ENCODE measurements at regions not wholly inside any gene's neighbourhood (a gene's known extent, or its start where the extent isn't known, plus 50 kb on each side); places are given as distances from the start of the nearest gene placed in this dataset.

DNA sequence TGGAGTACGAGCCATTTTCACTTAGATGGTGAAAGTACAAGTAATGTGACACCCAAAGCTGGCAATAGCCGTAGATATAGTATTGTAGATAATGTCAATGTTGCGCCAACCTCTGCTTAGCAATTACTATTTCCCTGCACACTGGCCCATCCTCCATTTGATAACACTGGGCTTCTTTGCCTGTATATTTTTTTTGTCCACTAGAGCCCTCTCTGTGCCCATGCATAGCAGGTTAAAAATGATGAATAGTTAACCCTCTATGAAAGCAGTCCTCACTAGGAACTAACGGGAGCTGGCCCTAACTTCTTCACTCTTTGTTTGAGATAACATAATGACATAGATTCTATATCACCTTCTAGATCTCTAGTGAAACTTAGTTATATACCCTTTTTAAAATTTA is 416.8 kb downstream of the TUSC1 start:
- no peak for DNase-seq
- H3K4me1 Mint-ChIP-seq = no peaks in the 10 kb centered on the region
- peaks cover 2 to 32% (median 12%) of the 10 kb centered on the region in 11 donors for H3K9me3 Mint-ChIP-seq
- CTCF ChIA-PET = no interaction called here
- intact Hi-C loops (cut with micrococcal nuclease) = no loop called here
- H3K9me3 ChIP-seq (ENCODE audit: control insufficient read depth in 2 of 3, low read length in 3 of 3) = no peaks in the 10 kb centered on the region
- ATAC-seq = no peak
- no peaks in the 10 kb centered on the region for H3K4me1 ChIP-seq (ENCODE audit: control insufficient read depth in 2 of 2, insufficient read depth in 2 of 2, low read length in 2 of 2)
- H3K4me3 Mint-ChIP-seq = no peak overlapping the region
- no peak overlapping the region for H3K27ac Mint-ChIP-seq
- no peaks in the 10 kb centered on the region for H3K27me3 Mint-ChIP-seq
- peaks cover 0 to 14% (median 0%) of the 10 kb centered on the region in 5 donors for H3K36me3 Mint-ChIP-seq
- no peaks in the 10 kb centered on the region for H3K27me3 ChIP-seq (ENCODE audit: control insufficient read depth in 2 of 2, insufficient read depth in 2 of 2, low read length in 2 of 2)
- H3K36me3 ChIP-seq (ENCODE audit: control insufficient read depth in 2 of 3, insufficient read depth in 3 of 3, low read length in 3 of 3) = no peaks in the 10 kb centered on the region
- no peak overlapping the region for H3K27ac ChIP-seq (ENCODE audit: low read depth, low read length)
- no peak overlapping the region for H3K4me3 ChIP-seq (ENCODE audit: low read length)
- POLR2A ChIA-PET = no interaction called here

DNA sequence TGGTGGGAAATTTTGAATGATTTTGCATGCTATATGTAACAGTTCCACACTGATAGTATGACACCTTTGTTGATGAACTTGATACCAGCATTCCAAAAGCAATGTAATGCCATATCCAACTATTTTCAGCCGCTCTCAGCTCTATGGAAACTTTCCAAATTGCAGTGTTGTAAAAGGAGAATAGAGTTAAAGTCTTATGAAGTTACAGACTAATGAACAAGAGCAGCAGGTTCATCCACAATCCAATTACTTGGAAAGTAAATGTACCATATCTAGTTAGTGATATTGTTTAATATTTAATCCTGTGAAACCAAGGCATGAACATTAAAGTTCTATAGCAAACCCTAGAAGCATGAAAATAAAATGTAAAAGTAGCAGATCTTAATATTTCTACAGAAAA is 418.2 kb downstream of the TUSC1 start:
- no peak for DNase-seq
- H3K4me3 ChIP-seq (ENCODE audit: low read length) = no peak overlapping the region
- no peak overlapping the region for H3K27ac ChIP-seq (ENCODE audit: low read depth, low read length)
- H3K27me3 Mint-ChIP-seq = no peaks in the 10 kb centered on the region
- ChIA-PET POLR2A (no interaction called here), CTCF (no interaction called here)
- no peak for ATAC-seq
- H3K36me3 ChIP-seq (ENCODE audit: control insufficient read depth in 2 of 3, insufficient read depth in 3 of 3, low read length in 3 of 3) = no peaks in the 10 kb centered on the region
- H3K9me3 Mint-ChIP-seq = peaks cover 2 to 32% (median 16%) of the 10 kb centered on the region in 11 donors
- H3K9me3 ChIP-seq (ENCODE audit: control insufficient read depth in 2 of 3, low read length in 3 of 3) = no peaks in the 10 kb centered on the region
- no peaks in the 10 kb centered on the region for H3K4me1 ChIP-seq (ENCODE audit: control insufficient read depth in 2 of 2, insufficient read depth in 2 of 2, low read length in 2 of 2)
- H3K27ac Mint-ChIP-seq = no peak overlapping the region
- H3K36me3 Mint-ChIP-seq = peaks cover 0 to 14% (median 0%) of the 10 kb centered on the region in 5 donors
- H3K4me3 Mint-ChIP-seq = no peak overlapping the region
- intact Hi-C loops (cut with micrococcal nuclease) = no loop called here
- H3K4me1 Mint-ChIP-seq = no peaks in the 10 kb centered on the region
- no peaks in the 10 kb centered on the region for H3K27me3 ChIP-seq (ENCODE audit: control insufficient read depth in 2 of 2, insufficient read depth in 2 of 2, low read length in 2 of 2)

DNA sequence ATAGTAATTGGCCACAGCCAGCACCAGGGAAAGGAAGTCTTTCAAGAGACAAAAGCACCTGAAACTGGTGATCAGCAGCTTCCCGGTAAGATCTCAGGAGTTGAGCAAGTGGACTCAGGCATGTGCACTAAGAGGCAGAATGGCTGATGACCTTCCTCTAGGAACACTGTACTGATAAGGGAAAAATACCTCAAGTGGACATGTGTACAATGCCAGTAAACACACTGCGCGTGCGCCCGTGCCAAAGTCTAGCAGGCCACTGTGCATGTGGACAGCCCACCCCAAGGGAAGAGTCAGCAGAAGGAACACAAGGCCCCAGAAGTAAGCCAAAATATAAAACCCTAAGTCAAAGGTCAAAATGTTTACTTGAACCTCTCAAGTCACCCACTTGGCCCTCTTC is 423.0 kb downstream of the TUSC1 start:
- CTCF ChIA-PET = no interaction called here
- Mint-ChIP-seq H3K4me3 (no peak overlapping the region), H3K27me3 (no peaks in the 10 kb centered on the region), H3K27ac (no peak overlapping the region), H3K4me1 (no peaks in the 10 kb centered on the region), H3K9me3 (peaks cover 0 to 39% (median 8%) of the 10 kb centered on the region in 11 donors), H3K36me3 (no peaks in the 10 kb centered on the region)
- Histone ChIP-seq H3K27ac (ENCODE audit: low read depth, low read length) (no peak overlapping the region), H3K4me3 (ENCODE audit: low read length) (no peak overlapping the region), H3K9me3 (ENCODE audit: control insufficient read depth in 2 of 3, low read length in 3 of 3) (no peaks in the 10 kb centered on the region), H3K27me3 (ENCODE audit: control insufficient read depth in 2 of 2, insufficient read depth in 2 of 2, low read length in 2 of 2) (no peaks in the 10 kb centered on the region), H3K36me3 (ENCODE audit: control insufficient read depth in 2 of 3, insufficient read depth in 3 of 3, low read length in 3 of 3) (no peaks in the 10 kb centered on the region), H3K4me1 (ENCODE audit: control insufficient read depth in 2 of 2, insufficient read depth in 2 of 2, low read length in 2 of 2) (no peaks in the 10 kb centered on the region)
- POLR2A ChIA-PET = no interaction called here
- intact Hi-C loops (cut with micrococcal nuclease) = no loop called here
- DNase-seq = no peak
- ATAC-seq = no peak

DNA sequence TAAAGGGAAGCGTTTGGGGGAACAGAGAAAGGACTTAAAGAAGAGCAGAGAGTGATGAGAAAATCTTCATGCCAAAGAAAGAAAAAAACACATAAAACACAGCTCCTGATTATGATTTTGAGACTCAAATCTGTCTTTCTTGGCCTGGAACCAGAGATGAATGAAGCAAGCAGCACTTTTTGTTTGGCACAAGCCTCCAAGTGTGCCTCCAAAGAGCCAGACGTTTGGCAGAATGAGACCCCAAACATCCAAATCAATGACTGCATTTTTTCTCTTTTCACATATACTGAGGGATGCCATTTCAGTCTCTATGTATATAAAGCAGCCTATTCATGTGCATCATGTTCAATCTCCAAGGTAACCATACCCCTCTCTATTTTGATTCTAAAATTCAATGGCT is 424.2 kb downstream of the TUSC1 start:
- peaks cover 0 to 45% (median 12%) of the 10 kb centered on the region in 11 donors for H3K9me3 Mint-ChIP-seq
- H3K4me3 ChIP-seq (ENCODE audit: low read length) = no peak overlapping the region
- H3K27ac ChIP-seq (ENCODE audit: low read depth, low read length) = no peak overlapping the region
- ChIA-PET CTCF (no interaction called here), POLR2A (no interaction called here)
- no peak overlapping the region for H3K27ac Mint-ChIP-seq
- H3K4me1 ChIP-seq (ENCODE audit: control insufficient read depth in 2 of 2, insufficient read depth in 2 of 2, low read length in 2 of 2) = no peaks in the 10 kb centered on the region
- intact Hi-C loops (cut with micrococcal nuclease) = no loop called here
- no peak overlapping the region for H3K4me3 Mint-ChIP-seq
- H3K36me3 Mint-ChIP-seq = no peaks in the 10 kb centered on the region
- H3K27me3 Mint-ChIP-seq = no peaks in the 10 kb centered on the region
- no peaks in the 10 kb centered on the region for H3K9me3 ChIP-seq (ENCODE audit: control insufficient read depth in 2 of 3, low read length in 3 of 3)
- no peaks in the 10 kb centered on the region for H3K36me3 ChIP-seq (ENCODE audit: control insufficient read depth in 2 of 3, insufficient read depth in 3 of 3, low read length in 3 of 3)
- ATAC-seq (no peak), DNase-seq (no peak)
- no peaks in the 10 kb centered on the region for H3K4me1 Mint-ChIP-seq
- H3K27me3 ChIP-seq (ENCODE audit: control insufficient read depth in 2 of 2, insufficient read depth in 2 of 2, low read length in 2 of 2) = no peaks in the 10 kb centered on the region

DNA sequence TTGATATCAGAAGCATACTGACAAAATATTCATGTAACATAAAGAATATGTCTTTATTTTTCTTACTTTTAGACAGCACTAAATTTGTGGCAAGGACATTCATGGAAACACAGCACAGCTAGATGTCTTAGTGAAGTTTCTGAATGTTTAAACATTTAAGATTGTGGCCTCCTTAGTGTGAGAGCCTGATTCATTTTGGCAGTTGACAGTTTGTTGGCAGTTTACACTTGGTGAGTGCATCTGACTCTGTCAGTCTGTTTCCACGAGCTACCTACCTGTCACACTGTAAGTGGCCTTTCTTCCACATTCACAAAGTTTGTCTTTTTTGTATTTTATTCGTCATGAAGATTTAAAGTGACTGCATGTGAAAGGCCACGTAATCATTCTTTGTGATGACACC is 436.8 kb downstream of the TUSC1 start:
- Histone ChIP-seq H3K9me3 (ENCODE audit: control insufficient read depth in 2 of 3, low read length in 3 of 3) (no peaks in the 10 kb centered on the region), H3K27ac (ENCODE audit: low read depth, low read length) (no peak overlapping the region), H3K4me1 (ENCODE audit: control insufficient read depth in 2 of 2, insufficient read depth in 2 of 2, low read length in 2 of 2) (no peaks in the 10 kb centered on the region), H3K36me3 (ENCODE audit: control insufficient read depth in 2 of 3, insufficient read depth in 3 of 3, low read length in 3 of 3) (no peaks in the 10 kb centered on the region), H3K27me3 (ENCODE audit: control insufficient read depth in 2 of 2, insufficient read depth in 2 of 2, low read length in 2 of 2) (no peaks in the 10 kb centered on the region), H3K4me3 (ENCODE audit: low read length) (no peak overlapping the region)
- Mint-ChIP-seq H3K4me1 (peaks cover 0 to 1% (median 0%) of the 10 kb centered on the region in 7 donors), H3K27ac (no peak overlapping the region), H3K27me3 (no peaks in the 10 kb centered on the region), H3K9me3 (peaks cover 0 to 21% (median 15%) of the 10 kb centered on the region in 11 donors), H3K4me3 (no peak overlapping the region), H3K36me3 (no peaks in the 10 kb centered on the region)
- intact Hi-C loops (cut with micrococcal nuclease) = no loop called here
- ChIA-PET CTCF (no interaction called here), POLR2A (no interaction called here)
- DNase-seq (no peak), ATAC-seq (no peak)

DNA sequence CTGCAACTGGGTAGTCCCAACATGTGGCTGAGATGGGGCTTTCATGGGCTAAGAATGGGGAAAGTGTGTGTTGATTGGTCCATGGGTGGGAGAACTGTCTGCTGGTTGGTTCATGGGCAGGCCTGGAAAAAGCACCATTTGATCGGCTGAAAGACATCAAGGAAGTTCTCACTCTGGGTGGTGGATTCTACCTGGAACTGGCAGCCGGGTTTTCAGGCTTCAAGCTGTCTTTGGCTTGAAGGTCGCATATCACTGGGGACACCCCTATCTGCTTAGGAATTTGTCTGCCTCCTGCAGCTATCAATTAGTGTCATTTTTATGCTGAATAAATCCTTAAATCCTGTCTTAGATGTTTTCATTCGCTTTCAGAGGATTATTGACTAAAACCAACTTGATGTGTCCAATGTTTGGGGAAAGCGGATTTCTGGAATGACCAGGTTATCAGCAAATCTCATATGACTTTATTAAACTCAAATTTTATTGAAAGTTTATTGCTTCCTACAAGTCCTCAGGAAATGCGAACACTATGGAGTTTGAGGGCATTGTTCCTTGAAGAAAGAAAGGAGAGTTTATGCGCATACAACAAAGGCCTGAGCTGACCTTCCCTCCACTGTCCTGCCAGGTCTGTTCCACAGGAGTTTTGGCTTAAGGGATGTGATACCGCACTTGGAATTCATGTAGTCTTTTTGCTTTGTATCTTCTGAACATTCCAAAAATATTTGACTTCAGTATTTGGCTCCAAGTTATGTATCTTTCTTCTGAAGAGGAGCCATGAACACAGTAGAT is 451.1 kb downstream of the TUSC1 start:
- POLR2A ChIA-PET = no interaction called here
- peaks cover 0 to 10% (median 0%) of the 10 kb centered on the region in 3 experiments for H3K9me3 ChIP-seq (ENCODE audit: control insufficient read depth in 2 of 3, low read length in 3 of 3)
- H3K4me1 ChIP-seq (ENCODE audit: control insufficient read depth in 2 of 2, insufficient read depth in 2 of 2, low read length in 2 of 2) = no peaks in the 10 kb centered on the region
- peaks cover 0 to 4% (median 0%) of the 10 kb centered on the region in 5 donors for H3K36me3 Mint-ChIP-seq
- CTCF ChIA-PET = no interaction called here
- no peak overlapping the region for H3K4me3 ChIP-seq (ENCODE audit: low read length)
- intact Hi-C loops (cut with micrococcal nuclease) = no loop called here
- no peaks in the 10 kb centered on the region for H3K27me3 ChIP-seq (ENCODE audit: control insufficient read depth in 2 of 2, insufficient read depth in 2 of 2, low read length in 2 of 2)
- H3K27ac ChIP-seq (ENCODE audit: low read depth, low read length) = no peak overlapping the region
- H3K4me1 Mint-ChIP-seq = no peaks in the 10 kb centered on the region
- no peaks in the 10 kb centered on the region for H3K27me3 Mint-ChIP-seq
- no peak overlapping the region for H3K27ac Mint-ChIP-seq
- ATAC-seq = no peak
- H3K36me3 ChIP-seq (ENCODE audit: control insufficient read depth in 2 of 3, insufficient read depth in 3 of 3, low read length in 3 of 3) = no peaks in the 10 kb centered on the region
- peaks cover 0 to 42% (median 22%) of the 10 kb centered on the region in 11 donors for H3K9me3 Mint-ChIP-seq
- DNase-seq = no peak
- no peak overlapping the region for H3K4me3 Mint-ChIP-seq

Data from naive thymus-derived CD4-positive, alpha-beta T cell (primary cell).